GM23338 (cell line): ENCODE measurements at regions not wholly inside any gene's neighbourhood (a gene's known extent, or its start where the extent isn't known, plus 50 kb on each side); places are given as distances from the start of the nearest gene placed in this dataset.

Source experiments
- ATAC-seq: fragments of 200-7000 bp; cut with Tn5 transposase; 3 replicates; pipeline ENCODE4 v1.9.1; 2020
- DNase-seq: peaks from one replicate; pipeline ENCODE4 v3.0.0-alpha.2; 2015; ENCODE audit warnings: low spot score
- H2AFZ ChIP-seq: fragments of 200-600 bp; sonication (generic); 2 replicates; pipeline ENCODE4 v1.8.0; 2016; ENCODE audit warnings: antibody characterized with exemption, mild to moderate bottlenecking, moderate library complexity
- H3F3A ChIP-seq: fragments of 200-600 bp; sonication (generic); replicated peaks from 2 replicates; pipeline ENCODE4 v1.8.0; 2017; ENCODE audit warnings: antibody characterized with exemption, mixed run types, low read depth
- H3K27ac ChIP-seq: fragments of 200-600 bp; sonication (generic); 2 replicates; pipeline ENCODE4 v1.6.1; 2016; ENCODE audit warnings: low read depth
- H3K27me3 ChIP-seq: fragments of 200-600 bp; sonication (generic); 2 replicates; pipeline ENCODE4 v1.8.0; 2016; ENCODE audit warnings: mild to moderate bottlenecking, mixed run types, moderate library complexity; ENCODE audit not compliant: insufficient read depth
- H3K36me3 ChIP-seq: fragments of 200-600 bp; sonication (generic); 2 replicates; pipeline ENCODE4 v1.8.0; 2016; ENCODE audit warnings: mild to moderate bottlenecking; ENCODE audit not compliant: insufficient read depth
- H3K4me1 ChIP-seq: fragments of 200-600 bp; sonication (generic); 2 replicates; pipeline ENCODE4 v1.8.0; 2016; ENCODE audit warnings: mild to moderate bottlenecking, moderate library complexity; ENCODE audit not compliant: insufficient read depth
- H3K4me2 ChIP-seq: fragments of 200-600 bp; sonication (generic); 2 replicates; pipeline ENCODE4 v1.7.1; 2017; ENCODE audit warnings: mixed run types
- H3K4me3 ChIP-seq: fragments of 200-600 bp; sonication (generic); 2 replicates; pipeline ENCODE4 v1.6.1; 2016; ENCODE audit warnings: mixed run types
- H3K79me2 ChIP-seq: fragments of 200-600 bp; sonication (generic); replicated peaks from 2 replicates; pipeline ENCODE4 v1.8.0; 2017; ENCODE audit warnings: mild to moderate bottlenecking; ENCODE audit not compliant: insufficient read depth
- H3K9me2 ChIP-seq: fragments of 200-600 bp; sonication (generic); 2 replicates; pipeline ENCODE4 v1.8.0; 2017; ENCODE audit not compliant: insufficient read depth
- H4K20me1 ChIP-seq: fragments of 200-600 bp; sonication (generic); replicated peaks from 2 replicates; pipeline ENCODE4 v1.8.0; 2017; ENCODE audit warnings: mild to moderate bottlenecking; ENCODE audit not compliant: insufficient read depth
- H3K27ac Mint-ChIP-seq: 2 replicates; pipeline ENCODE4 v1.8.0; 2020; ENCODE audit warnings: inconsistent platforms, mild to moderate bottlenecking, moderate library complexity, mixed read lengths
- H3K27me3 Mint-ChIP-seq: 3 replicates; pipeline ENCODE4 v1.8.0; 2022; ENCODE audit warnings: low read depth, mild to moderate bottlenecking, moderate library complexity, mixed read lengths, inconsistent platforms; ENCODE audit not compliant: insufficient read depth, poor library complexity
- H3K36me3 Mint-ChIP-seq: 3 replicates; pipeline ENCODE4 v1.8.0; 2021; ENCODE audit warnings: low read depth, mild to moderate bottlenecking, inconsistent platforms, moderate library complexity, mixed read lengths
- H3K4me1 Mint-ChIP-seq: 3 replicates; pipeline ENCODE4 v1.8.0; 2020; ENCODE audit warnings: mild to moderate bottlenecking, inconsistent platforms, mixed read lengths
- H3K4me3 Mint-ChIP-seq: 3 replicates; pipeline ENCODE4 v1.8.0; 2021; ENCODE audit warnings: moderate library complexity, mild to moderate bottlenecking, inconsistent platforms, mixed read lengths
- H3K9me3 Mint-ChIP-seq: 3 replicates; pipeline ENCODE4 v1.8.0; 2020; ENCODE audit warnings: moderate library complexity, mild to moderate bottlenecking, inconsistent platforms, mixed read lengths
- CREB1 ChIP-seq: fragments of 250-450 bp; sonication (Bioruptor Pico); IDR thresholded peaks from 2 replicates; pipeline ENCODE4 v1.5.0; 2020; ENCODE audit warnings: low read depth, mild to moderate bottlenecking, moderate library complexity
- ETS1 ChIP-seq: IDR thresholded peaks from 2 replicates; pipeline ENCODE4 v1.6.1; 2016; ENCODE audit warnings: antibody characterized with exemption
- EZH2 ChIP-seq: fragments of 200-600 bp; sonication (generic); IDR thresholded peaks from one replicate; pipeline ENCODE4 v1.8.0; 2017; ENCODE audit warnings: antibody characterized with exemption, mild to moderate bottlenecking, low read depth; ENCODE audit not compliant: unreplicated experiment
- JUNB ChIP-seq: IDR thresholded peaks from one replicate; pipeline ENCODE4 v1.6.1; 2016; ENCODE audit warnings: antibody characterized with exemption; ENCODE audit not compliant: unreplicated experiment
- NANOG ChIP-seq: IDR thresholded peaks from 2 replicates; pipeline ENCODE4 v1.6.1; 2016; ENCODE audit warnings: antibody characterized with exemption, borderline replicate concordance
- POLR2AphosphoS5 ChIP-seq: IDR thresholded peaks from 2 replicates; pipeline ENCODE4 v1.6.1; 2016; ENCODE audit warnings: antibody characterized with exemption, low read depth
- REST ChIP-seq: IDR thresholded peaks from one replicate; pipeline ENCODE4 v1.6.1; 2018; ENCODE audit warnings: antibody characterized with exemption; ENCODE audit not compliant: unreplicated experiment
- STAT1 ChIP-seq: IDR thresholded peaks from one replicate; pipeline ENCODE4 v1.6.1; 2016; ENCODE audit warnings: antibody characterized with exemption; ENCODE audit not compliant: unreplicated experiment
- ZNF114 ChIP-seq: fragments of 250-450 bp; sonication (Bioruptor Pico); IDR thresholded peaks from 2 replicates; pipeline ENCODE4 v1.5.0; 2020; ENCODE audit warnings: mild to moderate bottlenecking, moderate library complexity
- ZNF331 ChIP-seq: fragments of 250-450 bp; sonication (Bioruptor Pico); IDR thresholded peaks from 2 replicates; pipeline ENCODE4 v1.5.0; 2020; ENCODE audit warnings: low read depth, mild to moderate bottlenecking, moderate library complexity
- ZNF462 ChIP-seq: fragments of 250-450 bp; sonication (Bioruptor Pico); IDR thresholded peaks from 2 replicates; pipeline ENCODE4 v1.5.0; 2020; ENCODE audit warnings: mild to moderate bottlenecking, moderate library complexity
- TF ChIP-seq, protein P1 (sequence below), 2 experiments: fragments of 200-600 bp in 1 of 2; sonication (generic) in 1 of 2; conservative IDR thresholded peaks; 2 replicates each; pipeline versions ENCODE4 v1.5.1 to v1.6.1; 2016 to 2017; ENCODE audit warnings: antibody characterized with exemption in 2 of 2, low read depth in 2 of 2, mild to moderate bottlenecking in 2 of 2, moderate library complexity in 1 of 2

DNA sequence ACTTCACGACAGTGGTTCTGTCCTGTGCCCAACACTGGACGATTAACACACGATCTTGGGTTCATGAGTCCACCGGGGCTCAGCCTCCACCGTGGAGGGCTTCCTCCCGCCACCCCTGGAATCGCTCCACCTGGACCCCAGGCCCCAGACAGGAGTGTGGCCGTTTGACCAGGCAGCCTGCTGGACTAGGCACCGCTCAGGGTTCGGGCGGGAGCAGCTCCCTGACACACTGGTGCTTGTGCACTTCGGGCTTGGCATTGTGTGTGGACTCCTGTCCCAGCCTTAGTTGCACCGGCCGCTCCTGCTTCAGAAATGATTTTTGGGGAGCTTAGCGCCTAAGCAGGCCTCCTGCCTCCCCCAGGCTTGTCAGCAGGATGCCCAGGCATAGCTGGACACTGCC lies 617.4 kb upstream of the SALL3 start (continued):
- TF ChIP-seq CREB1 (CRISPR knock-in tag) (no peak), NANOG (no peak), EZH2 (no peak)

- no peaks in the 10 kb centered on the region; the same call in 2 of the 3 replicates for H3K4me1 Mint-ChIP-seq
- H3K9me3 Mint-ChIP-seq, result peaks cover 95% of the 10 kb centered on the region
- Histone ChIP-seq H3F3A (no peaks in the 10 kb centered on the region), H3K4me1 (no peaks in the 10 kb centered on the region), H2AFZ (no peak overlapping the region), H3K79me2 (no peaks in the 10 kb centered on the region), H3K27me3 (no peaks in the 10 kb centered on the region), H3K27ac (no peak overlapping the region), H3K9me2 (no peaks in the 10 kb centered on the region), H4K20me1 (no peaks in the 10 kb centered on the region), H3K4me3 (no peak overlapping the region), H3K36me3 (peaks cover 3% of the 10 kb centered on the region; the same call in 1 of the 2 replicates), H3K4me2 (no peak overlapping the region)
- no peak for ATAC-seq
- H3K36me3 Mint-ChIP-seq, result peaks cover 47% of the 10 kb centered on the region
- peaks cover 3% of the 10 kb centered on the region for H3K27me3 Mint-ChIP-seq
- no peak overlapping the region for H3K27ac Mint-ChIP-seq
- H3K4me3 Mint-ChIP-seq, result no peak overlapping the region
- no peak for DNase-seq
- TF ChIP-seq CREB1 (CRISPR knock-in tag) (no peak), ETS1 (no peak), JUNB (no peak), EZH2 (no peak), ZNF462 (CRISPR knock-in tag) (no peak), ZNF114 (no peak), POLR2AphosphoS5 (no peak), NANOG (no peak), REST (no peak), STAT1 (no peak), ZNF331 (CRISPR knock-in tag) (no peak)
- TF ChIP-seq, protein P1, sequence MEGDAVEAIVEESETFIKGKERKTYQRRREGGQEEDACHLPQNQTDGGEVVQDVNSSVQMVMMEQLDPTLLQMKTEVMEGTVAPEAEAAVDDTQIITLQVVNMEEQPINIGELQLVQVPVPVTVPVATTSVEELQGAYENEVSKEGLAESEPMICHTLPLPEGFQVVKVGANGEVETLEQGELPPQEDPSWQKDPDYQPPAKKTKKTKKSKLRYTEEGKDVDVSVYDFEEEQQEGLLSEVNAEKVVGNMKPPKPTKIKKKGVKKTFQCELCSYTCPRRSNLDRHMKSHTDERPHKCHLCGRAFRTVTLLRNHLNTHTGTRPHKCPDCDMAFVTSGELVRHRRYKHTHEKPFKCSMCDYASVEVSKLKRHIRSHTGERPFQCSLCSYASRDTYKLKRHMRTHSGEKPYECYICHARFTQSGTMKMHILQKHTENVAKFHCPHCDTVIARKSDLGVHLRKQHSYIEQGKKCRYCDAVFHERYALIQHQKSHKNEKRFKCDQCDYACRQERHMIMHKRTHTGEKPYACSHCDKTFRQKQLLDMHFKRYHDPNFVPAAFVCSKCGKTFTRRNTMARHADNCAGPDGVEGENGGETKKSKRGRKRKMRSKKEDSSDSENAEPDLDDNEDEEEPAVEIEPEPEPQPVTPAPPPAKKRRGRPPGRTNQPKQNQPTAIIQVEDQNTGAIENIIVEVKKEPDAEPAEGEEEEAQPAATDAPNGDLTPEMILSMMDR (conservative IDR thresholded peaks at IDR 0.05; ENCODE audit: low read depth in 2 of 2), result no peak
Measured at GRCh38 chr18:78363556-78364387, 615.8 kb upstream of the SALL3 start.
